H1 (cell line): ENCODE measurements at regions not wholly inside any gene's neighbourhood (a gene's known extent, or its start where the extent isn't known, plus 50 kb on each side); places are given as distances from the start of the nearest gene placed in this dataset.

Experiments used
- CTCF ChIA-PET: fragments of 300-600 bp; sonication (Branson Sonifier 250); formaldehyde crosslinking; loops from one replicate; lab custom pipeline; 2021; ENCODE audit not compliant: partially characterized antibody; lab: Charles Lee
- POLR2A ChIA-PET: fragments of 300-600 bp; sonication (Branson Sonifier 250); formaldehyde crosslinking; loops from one replicate; lab custom pipeline; 2021; ENCODE audit warnings: inconsistent platforms; ENCODE audit not compliant: partially characterized antibody; lab: Charles Lee
- DNase-seq, 2 experiments: peaks; one replicate each; pipeline versions ENCODE4 v3.0.0 to v3.0.0-alpha.2; 2010 to 2022; ENCODE audit warnings: low spot score in 2 of 2, low read depth in 1 of 2, mixed read lengths in 1 of 2
- FAIRE-seq: peaks from 2 replicates; lab custom pipeline; 2011; peaks lifted over from hg19 to GRCh38; lab: Jason Lieb, UNC
- H2AFZ ChIP-seq: 2 replicates; pipeline ENCODE4 v1.8.1; 2012; ENCODE audit warnings: low read length, inconsistent platforms
- H2AK5ac ChIP-seq: 2 replicates; pipeline ENCODE4 v1.6.1; 2013; ENCODE audit warnings: low read depth, low read length
- H2BK120ac ChIP-seq: replicated peaks from 2 replicates; pipeline ENCODE3; 2013; ENCODE audit warnings: low read depth, low read length, inconsistent platforms
- H2BK12ac ChIP-seq: 2 replicates; pipeline ENCODE4 v1.6.1; 2013; ENCODE audit warnings: low read depth, low read length
- H2BK15ac ChIP-seq: 2 replicates; pipeline ENCODE4 v1.6.1; 2013; ENCODE audit warnings: low read length
- H2BK20ac ChIP-seq: 2 replicates; pipeline ENCODE4 v1.6.1; 2013; ENCODE audit warnings: low read length
- H2BK5ac ChIP-seq: 2 replicates; pipeline ENCODE4 v1.6.1; 2013; ENCODE audit warnings: low read depth, low read length
- H3K14ac ChIP-seq: 2 replicates; pipeline ENCODE4 v1.6.1; 2013; ENCODE audit warnings: inconsistent platforms; ENCODE audit not compliant: insufficient read length
- H3K18ac ChIP-seq: 2 replicates; pipeline ENCODE4 v1.6.1; 2013; ENCODE audit warnings: low read length; ENCODE audit errors: extremely low read depth
- H3K23ac ChIP-seq: 2 replicates; pipeline ENCODE4 v1.6.1; 2013; ENCODE audit warnings: inconsistent platforms; ENCODE audit not compliant: insufficient read length
- H3K23me2 ChIP-seq: 2 replicates; pipeline ENCODE4 v1.6.1; 2013; ENCODE audit warnings: low read depth, low read length
- H3K27ac ChIP-seq: 2 replicates; pipeline ENCODE4 v1.6.1; 2011; ENCODE audit warnings: low read depth, low read length, inconsistent platforms
- H3K27me3 ChIP-seq, 4 experiments: replicated peaks in 1 of 4; 1 replicate in 1 of 4; 2 replicates in 3 of 4; pipeline versions ENCODE4 v1.6.1 to v1.8.1; 2011 to 2013; ENCODE audit warnings: low read length in 3 of 4, mild to moderate bottlenecking in 3 of 4, inconsistent platforms in 2 of 4, mixed read lengths in 2 of 4, moderate library complexity in 1 of 4; ENCODE audit not compliant: control insufficient read depth in 3 of 4, insufficient read depth in 3 of 4; ENCODE audit errors: extremely low read depth in 1 of 4
- H3K36me3 ChIP-seq, 4 experiments: 2 replicates each; pipeline versions ENCODE4 v1.6.1 to v1.8.1; 2011 to 2013; ENCODE audit warnings: mild to moderate bottlenecking in 4 of 4, low read length in 3 of 4, moderate library complexity in 2 of 4, control low read depth in 1 of 4, inconsistent platforms in 1 of 4; ENCODE audit not compliant: insufficient read depth in 4 of 4, control insufficient read depth in 2 of 4
- H3K4ac ChIP-seq: replicated peaks from 2 replicates; pipeline ENCODE3; 2013; ENCODE audit warnings: low read length, low read depth, mixed read lengths, inconsistent platforms; ENCODE audit not compliant: insufficient read length
- H3K4me1 ChIP-seq, 4 experiments: replicated peaks in 1 of 4; 1 replicate in 1 of 4; 2 replicates in 3 of 4; pipeline versions ENCODE4 v1.6.1 to v1.8.1; 2011 to 2013; ENCODE audit warnings: low read length in 3 of 4, inconsistent platforms in 2 of 4, mixed read lengths in 1 of 4; ENCODE audit not compliant: insufficient read depth in 4 of 4, control insufficient read depth in 3 of 4
- H3K4me2 ChIP-seq, 2 experiments: 2 replicates each; pipeline versions ENCODE4 v1.6.1 to v1.8.1; 2011 to 2013; ENCODE audit warnings: low read depth in 2 of 2, low read length in 2 of 2, control low read depth in 1 of 2, inconsistent platforms in 1 of 2, mild to moderate bottlenecking in 1 of 2; ENCODE audit not compliant: insufficient read depth in 1 of 2
- H3K4me3 ChIP-seq, 4 experiments: fragments of 200-600, 300-600 bp in 1 of 4; sonication (generic), shearing (Covaris generic), sonication (Bioruptor Twin) in 1 of 4; 2 replicates each; pipeline versions ENCODE4 v1.5.1 to v1.8.1; 2011 to 2016; ENCODE audit warnings: low read length in 4 of 4, low read depth in 3 of 4, control low read depth in 2 of 4, inconsistent platforms in 2 of 4, mild to moderate bottlenecking in 2 of 4, mixed read lengths in 1 of 4, moderate library complexity in 1 of 4; ENCODE audit not compliant: insufficient read depth in 2 of 4; ENCODE audit errors: extremely low read depth in 1 of 4
- H3K56ac ChIP-seq: replicated peaks from 2 replicates; pipeline ENCODE3; 2013; ENCODE audit warnings: low read depth, mild to moderate bottlenecking, mixed read lengths, low read length, inconsistent platforms; ENCODE audit not compliant: insufficient read length
- H3K79me1 ChIP-seq: 2 replicates; pipeline ENCODE4 v1.6.1; 2013; ENCODE audit warnings: low read depth, low read length, control low read depth
- H3K79me2 ChIP-seq, 2 experiments: 2 replicates each; pipeline versions ENCODE4 v1.6.1 to v1.8.1; 2012 to 2013; ENCODE audit warnings: low read length in 2 of 2, mild to moderate bottlenecking in 2 of 2, inconsistent platforms in 1 of 2; ENCODE audit not compliant: insufficient read depth in 2 of 2, control insufficient read depth in 1 of 2
- H3K9ac ChIP-seq, 4 experiments: replicated peaks in 1 of 4; 1 replicate in 1 of 4; 2 replicates in 3 of 4; pipeline versions ENCODE4 v1.6.1 to v1.8.1; 2011 to 2013; ENCODE audit warnings: low read depth in 3 of 4, low read length in 3 of 4, control low read depth in 2 of 4, mild to moderate bottlenecking in 2 of 4, moderate library complexity in 2 of 4, inconsistent platforms in 1 of 4; ENCODE audit errors: extremely low read depth in 1 of 4
- H3K9me3 ChIP-seq, 2 experiments: 2 replicates each; pipeline versions ENCODE4 v1.6.1 to v1.8.1; 2012 to 2013; ENCODE audit warnings: mild to moderate bottlenecking in 2 of 2, moderate library complexity in 2 of 2, control low read depth in 1 of 2, inconsistent platforms in 1 of 2, low read depth in 1 of 2, low read length in 1 of 2, mixed read lengths in 1 of 2; ENCODE audit not compliant: insufficient read depth in 2 of 2
- H4K20me1 ChIP-seq, 2 experiments: replicated peaks in 1 of 2; 2 replicates each; pipeline versions ENCODE3 to v1.8.1; 2011 to 2013; ENCODE audit warnings: inconsistent platforms in 2 of 2, low read length in 2 of 2, mild to moderate bottlenecking in 1 of 2; ENCODE audit not compliant: insufficient read depth in 2 of 2, control insufficient read depth in 1 of 2
- H4K5ac ChIP-seq: 2 replicates; pipeline ENCODE4 v1.6.1; 2013; ENCODE audit warnings: low read length, low read depth, mixed read lengths, inconsistent platforms; ENCODE audit not compliant: insufficient read length
- H4K8ac ChIP-seq: 2 replicates; pipeline ENCODE4 v1.8.0; 2013; ENCODE audit warnings: mild to moderate bottlenecking, moderate library complexity, low read length, inconsistent platforms; ENCODE audit not compliant: insufficient read depth; ENCODE audit errors: extremely low read depth
- H4K91ac ChIP-seq: replicated peaks from 2 replicates; pipeline ENCODE3; 2013; ENCODE audit warnings: low read length, mixed read lengths, inconsistent platforms; ENCODE audit not compliant: insufficient read length
- MAX ChIP-seq: IDR thresholded peaks from 2 replicates; pipeline ENCODE4 v1.6.1; 2012; ENCODE audit warnings: inconsistent platforms
- POLR2AphosphoS5 ChIP-seq: IDR thresholded peaks from 2 replicates; pipeline ENCODE4 v1.6.1; 2011; ENCODE audit warnings: low read depth, low read length
- WGBS, 2 experiments: shearing (Covaris generic) in 1 of 2; methylation state at CpG; one replicate each; pipeline versions ENCODE4 v1.1.6 to v1.1.7; 2013 to 2015; ENCODE audit warnings: low lambda C conversion rate in 2 of 2, mixed read lengths in 2 of 2, inconsistent platforms in 1 of 2, low coverage in 1 of 2, missing lambda C conversion rate in 1 of 2; ENCODE audit not compliant: insufficient replicate concordance in 2 of 2, insufficient coverage in 1 of 2, insufficient read length in 1 of 2; ENCODE audit errors: extremely low coverage in 1 of 2, missing lambda C conversion rate in 1 of 2; 5-methylcytosine and 5-hydroxymethylcytosine counted together
- TF ChIP-seq, protein P1 (sequence below): IDR thresholded peaks from 2 replicates; pipeline ENCODE4 v1.6.1; 2012; ENCODE audit warnings: inconsistent platforms

DNA sequence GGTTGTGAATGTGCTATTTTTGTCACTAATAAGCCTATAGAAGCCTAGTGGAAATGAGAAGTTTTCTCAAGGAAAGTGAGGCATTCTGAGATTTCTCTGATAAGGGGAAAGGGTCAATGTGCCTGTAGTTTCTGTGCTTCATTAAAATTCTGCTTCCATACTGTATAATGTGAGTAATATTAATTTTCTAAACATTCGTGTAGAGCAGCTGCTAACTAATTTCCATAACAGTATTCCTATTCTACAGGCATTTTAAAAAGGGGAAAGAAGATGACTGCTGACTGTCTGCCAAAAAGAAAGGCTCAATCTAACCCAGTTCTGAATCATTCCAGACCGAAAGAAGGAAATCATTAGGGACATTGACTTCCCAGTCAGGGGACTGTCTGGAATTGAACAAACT is 293.3 kb upstream of the TMPO start:
- FAIRE-seq: no peak
- CTCF ChIA-PET: interaction anchor here (0.6 kb wide), 1 partner anchor 272 kb away, joined by 3 read pairs; no protein-coding TSS in a partner anchor
- no peak for TF ChIP-seq POLR2AphosphoS5
- TF ChIP-seq, protein P1, sequence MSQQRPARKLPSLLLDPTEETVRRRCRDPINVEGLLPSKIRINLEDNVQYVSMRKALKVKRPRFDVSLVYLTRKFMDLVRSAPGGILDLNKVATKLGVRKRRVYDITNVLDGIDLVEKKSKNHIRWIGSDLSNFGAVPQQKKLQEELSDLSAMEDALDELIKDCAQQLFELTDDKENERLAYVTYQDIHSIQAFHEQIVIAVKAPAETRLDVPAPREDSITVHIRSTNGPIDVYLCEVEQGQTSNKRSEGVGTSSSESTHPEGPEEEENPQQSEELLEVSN: no peak
- no peak for TF ChIP-seq MAX

More for the DNA sequence above, 293.3 kb upstream of the TMPO start:
- H2BK120ac ChIP-seq: no peak overlapping the region
- no peak overlapping the region for H2AK5ac ChIP-seq
- no peak overlapping the region for H2BK5ac ChIP-seq
- H3K27me3 ChIP-seq: no peaks in the 10 kb centered on the region; a peak in 1 of 7 replicates
- H4K5ac ChIP-seq: no peak overlapping the region
- H3K23me2 ChIP-seq: no peaks in the 10 kb centered on the region
- no peak overlapping the region for H3K18ac ChIP-seq
- H3K4me2 ChIP-seq: no peak overlapping the region
- H3K56ac ChIP-seq: no peak overlapping the region
- no peaks in the 10 kb centered on the region for H3K79me2 ChIP-seq
- no peak overlapping the region for H2BK20ac ChIP-seq
- H3K14ac ChIP-seq: no peak overlapping the region
- no peak overlapping the region for H2BK15ac ChIP-seq
- H3K36me3 ChIP-seq: no peaks in the 10 kb centered on the region
- no peak overlapping the region for H3K4ac ChIP-seq
- H2AFZ ChIP-seq: no peak overlapping the region
- no peak for DNase-seq
- peaks cover 3 to 11% (median 6%) of the 10 kb centered on the region in 4 experiments; a peak in 4 of 7 replicates for H3K4me1 ChIP-seq
- H2BK12ac ChIP-seq: no peak overlapping the region
- no peaks in the 10 kb centered on the region for H3K9me3 ChIP-seq
- no peaks in the 10 kb centered on the region for H3K79me1 ChIP-seq
- H4K91ac ChIP-seq: no peak overlapping the region
- no peak overlapping the region for H3K9ac ChIP-seq
- no peaks in the 10 kb centered on the region for H4K20me1 ChIP-seq
- no peak overlapping the region for H3K27ac ChIP-seq
- POLR2A ChIA-PET: no interaction called here
- no peak overlapping the region for H4K8ac ChIP-seq
- no peak overlapping the region for H3K4me3 ChIP-seq
- 91% methylated on average over 2 of the region's 2 CpGs; no CpG with 5 or more reads in 1 of the 2 experiments for WGBS, 2 experiments
- H3K23ac ChIP-seq: no peak overlapping the region
